ENCODE measurements at regions not wholly inside any gene's neighbourhood (a gene's known extent, or its start where the extent isn't known, plus 50 kb on each side); places are given as distances from the start of the nearest gene placed in this dataset.

GRCh38 chr13:75935805-75936204, 299.7 kb downstream of the LMO7 start:
- H3K9me3 ChIP-seq, result no peaks in the 10 kb centered on the region

DNA sequence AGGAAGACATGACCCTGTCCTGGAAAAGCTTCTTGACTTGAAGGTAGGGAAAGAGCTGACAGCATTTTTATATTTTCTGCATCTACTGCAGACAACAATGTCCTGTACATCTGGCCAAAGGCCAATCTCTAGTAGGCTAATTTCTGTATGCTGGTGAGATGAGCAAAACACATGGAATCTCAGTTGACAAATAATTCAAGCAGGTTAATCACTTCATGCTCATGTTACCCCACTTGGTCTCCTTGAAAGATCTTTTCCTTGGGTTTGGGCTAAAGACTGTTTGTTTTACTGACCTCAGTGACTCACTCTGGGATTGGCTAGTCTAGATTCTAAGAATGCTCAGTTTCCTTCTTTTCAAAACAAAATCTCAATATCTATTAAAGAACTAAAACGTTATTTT, 298.8 kb downstream of the LMO7 start:
- Histone ChIP-seq H3K27ac (no peak overlapping the region), H3K4me1 (no peaks in the 10 kb centered on the region), H3K27me3 (no peaks in the 10 kb centered on the region), H3K36me3 (no peaks in the 10 kb centered on the region), H3K4me3 (no peak overlapping the region), H3K9me3 (no peaks in the 10 kb centered on the region)
- DNase-seq, result no peak
- no peak for TF ChIP-seq POLR2A (IDR thresholded peaks at IDR 0.05)
- TF ChIP-seq CTCF (IDR thresholded peaks at IDR 0.05), result no peak

More at GRCh38 chr13:75935805-75936204, 299.7 kb downstream of the LMO7 start:
- Histone ChIP-seq H3K27ac (no peak overlapping the region), H3K4me3 (no peak overlapping the region), H3K27me3 (no peaks in the 10 kb centered on the region), H3K4me1 (no peaks in the 10 kb centered on the region), H3K36me3 (no peaks in the 10 kb centered on the region)
- TF ChIP-seq POLR2A (IDR thresholded peaks at IDR 0.05) (no peak), CTCF (IDR thresholded peaks at IDR 0.05) (no peak)
- DNase-seq, result no peak

- Histone ChIP-seq H3K4me1 (no peaks in the 10 kb centered on the region), H3K27ac (no peak overlapping the region), H3K9me3 (no peaks in the 10 kb centered on the region), H3K4me3 (no peak overlapping the region), H3K36me3 (no peaks in the 10 kb centered on the region), H3K27me3 (no peaks in the 10 kb centered on the region)
- no peak for TF ChIP-seq POLR2A (IDR thresholded peaks at IDR 0.05)
- TF ChIP-seq CTCF (IDR thresholded peaks at IDR 0.05), result no peak
- DNase-seq, result no peak
These were observed 296.5 kb downstream of the LMO7 start for GRCh38 chr13:75932636-75933035.

GRCh38 chr13:75931116-75931515, 295.0 kb downstream of the LMO7 start:
- Histone ChIP-seq H3K9me3 (no peaks in the 10 kb centered on the region), H3K27me3 (no peaks in the 10 kb centered on the region), H3K4me3 (no peak overlapping the region), H3K4me1 (no peaks in the 10 kb centered on the region), H3K27ac (no peak overlapping the region), H3K36me3 (no peaks in the 10 kb centered on the region)
- TF ChIP-seq CTCF (IDR thresholded peaks at IDR 0.05), result no peak
- TF ChIP-seq POLR2A (IDR thresholded peaks at IDR 0.05), result no peak
- DNase-seq, result no peak

DNA sequence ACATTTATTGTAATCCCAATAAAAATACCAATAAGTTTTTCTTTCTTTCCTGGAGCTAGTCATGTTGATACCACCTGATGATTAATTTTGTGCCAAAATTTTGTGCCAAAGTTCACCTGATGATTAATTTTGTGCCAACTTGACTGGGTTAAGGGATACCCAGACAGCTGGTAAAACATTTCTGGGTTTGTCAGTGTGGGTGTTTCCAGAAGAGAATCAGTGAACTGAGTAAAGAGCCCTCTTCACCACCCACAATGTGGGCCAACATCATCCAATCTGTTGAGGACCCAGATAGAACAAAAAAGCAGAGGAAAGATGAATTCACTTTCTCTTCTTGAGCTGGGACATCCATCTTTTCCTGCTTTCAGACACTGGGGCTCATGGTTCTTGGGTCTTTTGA, 292.9 kb downstream of the LMO7 start:
- Histone ChIP-seq H3K36me3 (no peaks in the 10 kb centered on the region), H3K4me3 (no peak overlapping the region), H3K9me3 (no peaks in the 10 kb centered on the region), H3K27ac (no peak overlapping the region), H3K4me1 (no peaks in the 10 kb centered on the region), H3K27me3 (no peaks in the 10 kb centered on the region)
- no peak for DNase-seq
- TF ChIP-seq POLR2A (IDR thresholded peaks at IDR 0.05) (no peak), CTCF (IDR thresholded peaks at IDR 0.05) (no peak)

DNA sequence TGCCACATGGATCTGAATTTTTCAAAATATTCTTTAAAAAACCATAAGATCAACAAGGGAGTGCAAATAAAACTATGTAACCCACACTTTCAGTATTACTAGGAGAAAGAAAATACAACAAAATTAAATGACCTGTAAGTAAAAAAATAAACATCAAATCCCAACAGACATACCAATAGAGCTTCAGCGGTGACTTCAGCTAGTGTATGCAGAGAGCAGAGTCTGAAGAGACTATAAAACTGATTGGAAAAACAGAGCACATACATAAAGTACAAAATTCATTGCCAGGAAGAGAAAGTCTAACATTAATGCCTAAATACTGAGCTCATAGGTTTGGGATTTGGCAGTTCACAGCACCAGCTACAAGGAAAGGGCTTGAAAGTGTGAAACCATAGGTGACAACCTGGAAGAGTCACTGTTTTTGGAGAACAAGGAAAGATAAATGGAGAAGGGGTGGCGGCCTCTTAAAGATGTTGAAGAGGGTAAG, 291.1 kb downstream of the LMO7 start:
- no peak for TF ChIP-seq POLR2A (IDR thresholded peaks at IDR 0.05)
- TF ChIP-seq CTCF (IDR thresholded peaks at IDR 0.05), result no peak
- Histone ChIP-seq H3K27me3 (no peaks in the 10 kb centered on the region), H3K27ac (no peak overlapping the region), H3K4me3 (no peak overlapping the region), H3K36me3 (no peaks in the 10 kb centered on the region), H3K4me1 (no peaks in the 10 kb centered on the region), H3K9me3 (no peaks in the 10 kb centered on the region)
- no peak for DNase-seq

Measured in Peyer's patch (tissue), 4 donors.